Fibroblast of the aortic adventitia (primary cell): ENCODE measurements at regions not wholly inside any gene's neighbourhood (a gene's known extent, or its start where the extent isn't known, plus 50 kb on each side); places are given as distances from the start of the nearest gene placed in this dataset.

Experiments used
- DNase-seq: peaks from one replicate; pipeline ENCODE4 v3.0.0-alpha.2; 2010; ENCODE audit warnings: low read depth
- H3K4me3 ChIP-seq: 2 replicates; pipeline ENCODE4 v1.5.1; 2011; ENCODE audit warnings: low read depth, mild to moderate bottlenecking, control low read depth, low read length, moderate library complexity
- TF ChIP-seq, protein P1 (sequence below): IDR thresholded peaks from 2 replicates; pipeline ENCODE4 v1.5.1; 2011; ENCODE audit warnings: mild to moderate bottlenecking, low read length, control low read depth, inconsistent platforms; ENCODE audit not compliant: insufficient read depth

DNA sequence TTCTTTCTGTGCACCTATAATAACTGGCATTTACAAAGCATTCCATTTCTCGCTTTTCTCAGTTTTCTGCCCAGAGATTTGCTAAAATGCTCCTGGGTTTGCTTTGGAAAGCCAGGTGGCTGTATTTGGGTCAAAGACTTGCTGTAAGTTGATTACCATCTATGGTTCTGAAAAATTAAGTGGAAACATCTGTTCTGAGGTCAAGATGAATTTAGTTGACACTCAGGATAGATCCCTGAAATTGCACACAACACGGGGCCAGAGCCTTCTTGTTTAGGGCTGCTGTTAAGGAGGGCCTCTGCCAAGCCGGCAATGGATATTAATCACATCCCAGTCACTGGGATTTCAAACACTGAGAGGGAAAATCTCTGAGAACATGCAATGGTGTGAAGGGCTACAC lies 111.6 kb upstream of the GLI3 start:
- TF ChIP-seq, protein P1, sequence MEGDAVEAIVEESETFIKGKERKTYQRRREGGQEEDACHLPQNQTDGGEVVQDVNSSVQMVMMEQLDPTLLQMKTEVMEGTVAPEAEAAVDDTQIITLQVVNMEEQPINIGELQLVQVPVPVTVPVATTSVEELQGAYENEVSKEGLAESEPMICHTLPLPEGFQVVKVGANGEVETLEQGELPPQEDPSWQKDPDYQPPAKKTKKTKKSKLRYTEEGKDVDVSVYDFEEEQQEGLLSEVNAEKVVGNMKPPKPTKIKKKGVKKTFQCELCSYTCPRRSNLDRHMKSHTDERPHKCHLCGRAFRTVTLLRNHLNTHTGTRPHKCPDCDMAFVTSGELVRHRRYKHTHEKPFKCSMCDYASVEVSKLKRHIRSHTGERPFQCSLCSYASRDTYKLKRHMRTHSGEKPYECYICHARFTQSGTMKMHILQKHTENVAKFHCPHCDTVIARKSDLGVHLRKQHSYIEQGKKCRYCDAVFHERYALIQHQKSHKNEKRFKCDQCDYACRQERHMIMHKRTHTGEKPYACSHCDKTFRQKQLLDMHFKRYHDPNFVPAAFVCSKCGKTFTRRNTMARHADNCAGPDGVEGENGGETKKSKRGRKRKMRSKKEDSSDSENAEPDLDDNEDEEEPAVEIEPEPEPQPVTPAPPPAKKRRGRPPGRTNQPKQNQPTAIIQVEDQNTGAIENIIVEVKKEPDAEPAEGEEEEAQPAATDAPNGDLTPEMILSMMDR, result no peak
- no peak for DNase-seq
- H3K4me3 ChIP-seq, result no peak overlapping the region

- no peak overlapping the region for H3K4me3 ChIP-seq
- no peak for DNase-seq
- TF ChIP-seq, protein P1, result no peak
These were observed 111.1 kb upstream of the GLI3 start for GRCh38 chr7:42348071-42348470.

GRCh38 chr7:42347616-42348015 lies 110.6 kb upstream of the GLI3 start:
- DNase-seq, result no peak
- TF ChIP-seq, protein P1, result no peak
- no peak overlapping the region for H3K4me3 ChIP-seq

DNA sequence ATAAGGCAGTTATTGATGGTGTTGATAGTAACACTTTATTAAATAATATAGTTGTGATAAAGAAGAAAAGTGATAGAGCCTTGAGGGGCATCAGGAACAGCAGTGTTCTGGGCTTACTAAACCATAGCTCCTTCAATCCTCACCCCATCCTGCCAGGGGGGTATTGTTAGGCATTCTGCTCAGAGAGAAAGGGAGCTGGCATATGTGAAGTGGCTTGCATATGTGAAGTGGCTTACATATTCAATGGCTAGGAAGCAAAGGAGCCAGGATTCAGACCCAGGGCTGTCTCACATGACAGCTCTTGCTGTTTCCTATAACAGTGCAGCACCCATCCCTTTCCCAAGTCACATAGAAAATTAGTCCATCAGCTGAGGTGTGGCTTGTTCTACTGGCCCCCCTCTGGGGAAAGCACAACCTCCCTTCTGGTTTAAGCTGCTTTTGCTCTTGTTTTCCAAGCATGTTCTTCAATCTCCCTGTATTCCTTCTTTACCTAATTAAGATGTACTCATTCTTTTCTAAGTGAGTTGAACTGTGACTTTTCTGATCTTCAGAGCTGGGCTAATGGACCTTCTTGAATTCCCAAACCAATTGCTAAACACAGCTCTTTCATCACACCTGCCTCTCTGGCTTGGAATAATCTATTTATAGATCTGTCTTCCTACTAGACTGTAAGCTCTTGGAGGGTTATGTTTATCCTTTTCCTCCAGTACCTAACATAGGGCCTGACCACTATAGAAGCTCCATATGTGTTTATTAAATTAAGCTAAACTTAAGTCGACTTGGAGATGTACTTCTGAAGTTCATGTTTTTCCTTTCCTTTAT lies 108.7 kb upstream of the GLI3 start:
- DNase-seq, result no peak
- TF ChIP-seq, protein P1, result no peak
- H3K4me3 ChIP-seq, result no peak overlapping the region

GRCh38 chr7:42344198-42344755 lies 107.3 kb upstream of the GLI3 start:
- DNase-seq, result no peak
- no peak overlapping the region for H3K4me3 ChIP-seq

GRCh38 chr7:42342381-42342780 lies 105.4 kb upstream of the GLI3 start:
- no peak overlapping the region for H3K4me3 ChIP-seq
- DNase-seq, result no peak
- TF ChIP-seq, protein P1, result no peak

More at GRCh38 chr7:42344198-42344755, 107.3 kb upstream of the GLI3 start:
- TF ChIP-seq, protein P1, result no peak
